AG09319 (cell line): ENCODE measurements at regions not wholly inside any gene's neighbourhood (a gene's known extent, or its start where the extent isn't known, plus 50 kb on each side); places are given as distances from the start of the nearest gene placed in this dataset.

ENCODE experiments used
- DNase-seq: peaks from one replicate; pipeline ENCODE4 v3.0.0-alpha.2; 2010; ENCODE audit warnings: low read depth; ENCODE audit errors: extremely low read depth
- TF ChIP-seq, protein P1 (sequence below): IDR thresholded peaks from 2 replicates; pipeline ENCODE4 v1.5.1; 2011; ENCODE audit warnings: low read depth, mild to moderate bottlenecking, inconsistent platforms, low read length, moderate library complexity

DNA sequence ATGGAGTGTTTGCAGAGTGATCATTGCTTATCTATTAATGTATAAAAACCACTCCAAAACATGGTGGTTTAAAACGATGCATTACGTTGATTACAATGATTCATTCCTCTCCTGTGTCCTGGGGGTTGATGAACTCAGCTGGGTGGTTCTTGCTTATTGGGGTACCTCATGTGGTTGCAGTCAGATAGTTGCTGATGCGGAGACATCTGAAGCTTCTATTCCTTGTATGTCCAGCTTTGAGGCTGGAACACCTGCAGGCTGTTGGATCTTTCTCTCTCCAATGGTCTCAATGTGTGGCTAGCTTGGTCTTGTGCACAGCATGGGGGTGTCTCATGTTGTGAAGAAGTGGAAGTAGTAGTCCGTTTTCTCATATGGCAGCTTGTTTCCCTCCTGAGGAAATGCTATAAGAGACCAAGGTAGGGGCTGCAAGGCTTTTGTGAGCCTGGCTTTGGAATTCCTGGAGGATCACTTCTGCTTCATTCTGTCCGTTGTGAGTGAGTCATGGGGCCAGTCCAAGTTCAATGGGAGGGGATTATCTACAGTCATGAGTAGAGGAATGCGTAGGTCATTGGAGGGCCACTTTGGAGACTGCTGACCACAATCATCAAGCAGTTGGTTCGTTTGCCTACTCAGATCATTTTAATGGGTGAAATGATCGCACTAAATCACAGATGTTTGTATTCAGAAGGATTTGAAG lies 601.0 kb downstream of the SLC4A3 start:
- peak; percentile 89 for DNase-seq
- TF ChIP-seq, protein P1, sequence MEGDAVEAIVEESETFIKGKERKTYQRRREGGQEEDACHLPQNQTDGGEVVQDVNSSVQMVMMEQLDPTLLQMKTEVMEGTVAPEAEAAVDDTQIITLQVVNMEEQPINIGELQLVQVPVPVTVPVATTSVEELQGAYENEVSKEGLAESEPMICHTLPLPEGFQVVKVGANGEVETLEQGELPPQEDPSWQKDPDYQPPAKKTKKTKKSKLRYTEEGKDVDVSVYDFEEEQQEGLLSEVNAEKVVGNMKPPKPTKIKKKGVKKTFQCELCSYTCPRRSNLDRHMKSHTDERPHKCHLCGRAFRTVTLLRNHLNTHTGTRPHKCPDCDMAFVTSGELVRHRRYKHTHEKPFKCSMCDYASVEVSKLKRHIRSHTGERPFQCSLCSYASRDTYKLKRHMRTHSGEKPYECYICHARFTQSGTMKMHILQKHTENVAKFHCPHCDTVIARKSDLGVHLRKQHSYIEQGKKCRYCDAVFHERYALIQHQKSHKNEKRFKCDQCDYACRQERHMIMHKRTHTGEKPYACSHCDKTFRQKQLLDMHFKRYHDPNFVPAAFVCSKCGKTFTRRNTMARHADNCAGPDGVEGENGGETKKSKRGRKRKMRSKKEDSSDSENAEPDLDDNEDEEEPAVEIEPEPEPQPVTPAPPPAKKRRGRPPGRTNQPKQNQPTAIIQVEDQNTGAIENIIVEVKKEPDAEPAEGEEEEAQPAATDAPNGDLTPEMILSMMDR: no peak

DNA sequence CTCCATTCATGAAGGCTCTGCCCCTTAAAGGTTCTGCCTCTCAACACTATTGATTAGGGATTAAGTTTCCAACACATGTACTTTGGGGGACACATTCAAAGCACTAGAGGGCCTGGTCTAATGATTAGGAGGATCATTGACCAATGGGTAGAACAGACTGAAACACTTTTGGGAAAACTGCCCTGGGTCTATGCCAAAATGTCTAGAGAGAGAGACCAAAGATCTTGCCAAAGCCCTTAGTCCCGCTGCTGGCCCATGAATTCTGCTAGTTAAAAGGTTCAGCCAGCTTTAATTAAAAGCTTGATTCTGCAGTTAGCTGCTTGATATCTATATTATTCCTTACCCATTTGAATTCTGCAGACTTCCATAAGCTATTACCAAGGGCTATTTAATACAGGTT lies 613.2 kb downstream of the SLC4A3 start:
- TF ChIP-seq, protein P1: no peak
- no peak for DNase-seq

DNA sequence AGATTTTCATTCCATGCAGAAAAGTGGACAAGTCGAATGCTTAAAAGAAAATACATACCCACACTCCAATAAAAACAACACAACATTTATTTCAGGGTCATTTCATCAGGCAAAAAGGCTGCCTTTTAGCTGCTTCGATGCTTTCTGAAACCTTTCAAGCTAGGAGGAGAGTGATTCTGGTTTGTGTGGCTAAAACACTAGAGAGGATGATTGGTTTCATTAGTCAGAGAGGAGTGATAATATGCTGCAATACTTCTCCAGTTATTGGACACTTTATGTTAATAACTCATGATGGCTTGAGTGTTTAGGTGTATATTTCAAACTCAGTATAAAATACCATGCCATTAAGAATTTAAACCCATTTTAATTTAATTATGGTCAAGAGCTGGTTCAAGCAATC lies 614.0 kb downstream of the SLC4A3 start:
- TF ChIP-seq, protein P1: no peak
- no peak for DNase-seq

- TF ChIP-seq, protein P1: no peak
Observed at GRCh38 chr2:220243571-220243970, 616.1 kb downstream of the SLC4A3 start.

GRCh38 chr2:220246386-220246785 lies 619.0 kb downstream of the SLC4A3 start:
- TF ChIP-seq, protein P1: no peak
- DNase-seq: no peak

More at GRCh38 chr2:220243571-220243970, 616.1 kb downstream of the SLC4A3 start:
- DNase-seq: no peak

DNA sequence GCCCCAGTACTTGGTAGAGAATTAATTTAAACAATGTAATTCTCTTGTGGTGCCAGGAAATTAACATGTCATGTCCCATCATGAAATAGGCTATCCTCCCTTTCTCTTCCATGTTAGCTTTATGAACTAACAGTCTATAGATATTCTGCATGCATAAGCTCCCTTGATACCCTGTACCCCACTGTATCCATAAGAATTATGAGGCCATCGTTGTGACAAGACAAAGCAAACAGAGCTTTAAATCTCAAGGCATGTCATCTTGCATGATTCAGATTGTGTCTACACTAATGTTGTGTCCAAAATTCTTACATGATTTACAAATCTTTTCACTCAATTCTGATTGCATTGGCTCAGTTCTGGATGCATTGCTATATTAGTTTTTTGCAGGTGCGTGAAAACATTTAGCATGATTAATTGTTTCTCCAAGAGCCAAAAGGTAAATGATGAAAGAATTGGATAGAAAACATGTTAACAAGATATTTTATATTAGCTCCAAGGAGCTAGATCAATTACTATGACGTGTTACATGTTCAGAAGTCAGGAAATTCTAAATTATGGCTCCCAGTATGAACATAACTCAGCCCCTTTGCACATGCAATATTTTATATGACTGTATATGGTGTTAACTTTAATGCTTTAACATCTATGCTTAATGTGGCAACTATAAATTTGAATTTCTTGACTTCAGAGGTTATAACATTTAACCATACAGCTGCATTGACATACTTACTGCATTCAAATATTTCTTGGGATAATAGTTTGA lies 620.3 kb downstream of the SLC4A3 start:
- DNase-seq: no peak
- TF ChIP-seq, protein P1: no peak

DNA sequence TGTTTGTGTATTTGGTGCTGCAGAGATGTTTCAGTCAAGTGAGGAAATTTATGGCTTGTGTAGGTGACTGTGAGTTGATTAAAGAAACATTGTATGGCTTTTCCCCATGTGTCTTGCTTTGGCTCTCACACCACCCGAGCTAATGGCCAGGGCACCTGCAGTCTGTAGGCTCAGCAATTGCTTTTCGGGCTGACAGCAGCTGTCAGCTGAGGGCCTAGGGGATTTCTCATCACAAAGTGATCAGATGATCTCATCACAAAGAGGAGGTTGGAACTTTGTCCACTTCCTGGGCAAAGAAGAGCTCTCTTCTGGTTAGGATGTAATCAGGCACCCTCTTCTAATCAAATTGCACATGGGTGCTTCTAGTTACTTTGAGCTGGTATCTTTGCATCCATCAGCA lies 632.2 kb downstream of the SLC4A3 start:
- TF ChIP-seq, protein P1: no peak
- no peak for DNase-seq
